ENCODE measurements at regions not wholly inside any gene's neighbourhood (a gene's known extent, or its start where the extent isn't known, plus 50 kb on each side); places are given as distances from the start of the nearest gene placed in this dataset.

DNA sequence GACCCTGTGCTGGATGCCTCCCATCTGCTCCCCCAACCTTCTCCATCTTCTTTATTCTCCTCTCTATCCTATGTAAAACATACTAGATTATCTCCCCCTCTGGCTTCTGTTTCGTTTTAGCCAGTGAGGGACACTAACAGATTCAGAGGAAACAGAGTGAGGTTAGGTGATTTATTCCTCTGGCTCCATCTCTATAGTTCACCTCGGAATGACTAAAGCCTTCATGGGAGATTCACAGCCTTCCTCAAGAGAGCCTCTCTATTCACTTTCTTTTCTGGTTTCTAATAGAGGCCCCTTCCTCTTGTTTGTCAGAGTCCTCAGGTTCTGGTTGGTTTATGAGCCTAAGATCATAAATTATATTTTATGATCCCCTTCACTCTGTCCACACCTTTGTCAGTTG is 633.1 kb upstream of the TYRP1 start:
- Histone ChIP-seq H3K27me3 (replicated peaks) (no peaks in the 10 kb centered on the region), H3K36me3 (replicated peaks) (no peaks in the 10 kb centered on the region), H3K27ac (no peak overlapping the region), H3K4me3 (ENCODE audit: low read depth, low read length) (no peak overlapping the region)
- TF ChIP-seq, protein P1, sequence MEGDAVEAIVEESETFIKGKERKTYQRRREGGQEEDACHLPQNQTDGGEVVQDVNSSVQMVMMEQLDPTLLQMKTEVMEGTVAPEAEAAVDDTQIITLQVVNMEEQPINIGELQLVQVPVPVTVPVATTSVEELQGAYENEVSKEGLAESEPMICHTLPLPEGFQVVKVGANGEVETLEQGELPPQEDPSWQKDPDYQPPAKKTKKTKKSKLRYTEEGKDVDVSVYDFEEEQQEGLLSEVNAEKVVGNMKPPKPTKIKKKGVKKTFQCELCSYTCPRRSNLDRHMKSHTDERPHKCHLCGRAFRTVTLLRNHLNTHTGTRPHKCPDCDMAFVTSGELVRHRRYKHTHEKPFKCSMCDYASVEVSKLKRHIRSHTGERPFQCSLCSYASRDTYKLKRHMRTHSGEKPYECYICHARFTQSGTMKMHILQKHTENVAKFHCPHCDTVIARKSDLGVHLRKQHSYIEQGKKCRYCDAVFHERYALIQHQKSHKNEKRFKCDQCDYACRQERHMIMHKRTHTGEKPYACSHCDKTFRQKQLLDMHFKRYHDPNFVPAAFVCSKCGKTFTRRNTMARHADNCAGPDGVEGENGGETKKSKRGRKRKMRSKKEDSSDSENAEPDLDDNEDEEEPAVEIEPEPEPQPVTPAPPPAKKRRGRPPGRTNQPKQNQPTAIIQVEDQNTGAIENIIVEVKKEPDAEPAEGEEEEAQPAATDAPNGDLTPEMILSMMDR (IDR thresholded peaks at IDR 0.05; ENCODE audit: low read depth, low read length, missing control alignments) = no peak
- no peak for DNase-seq
- in situ Hi-C loops (cut with HindIII; ENCODE audit: low pct_ligation_motif_present, low sequenced_read_pairs) = no loop called here

GRCh38 chr9:12060811-12061210 is 632.4 kb upstream of the TYRP1 start:
- TF ChIP-seq, protein P1 (IDR thresholded peaks at IDR 0.05; ENCODE audit: low read depth, low read length, missing control alignments) = no peak
- no peak for DNase-seq
- H3K27ac ChIP-seq = no peak overlapping the region
- no peaks in the 10 kb centered on the region for H3K27me3 ChIP-seq (replicated peaks)
- no peaks in the 10 kb centered on the region for H3K36me3 ChIP-seq (replicated peaks)
- in situ Hi-C loops (cut with HindIII; ENCODE audit: low pct_ligation_motif_present, low sequenced_read_pairs) = no loop called here
- H3K4me3 ChIP-seq (ENCODE audit: low read depth, low read length) = no peak overlapping the region

GRCh38 chr9:12065050-12065449 is 628.1 kb upstream of the TYRP1 start:
- H3K27ac ChIP-seq = no peak overlapping the region
- in situ Hi-C loops (cut with HindIII; ENCODE audit: low pct_ligation_motif_present, low sequenced_read_pairs) = no loop called here
- no peak overlapping the region for H3K4me3 ChIP-seq (ENCODE audit: low read depth, low read length)
- no peaks in the 10 kb centered on the region for H3K36me3 ChIP-seq (replicated peaks)
- TF ChIP-seq, protein P1 (IDR thresholded peaks at IDR 0.05; ENCODE audit: low read depth, low read length, missing control alignments) = no peak
- H3K27me3 ChIP-seq (replicated peaks) = no peaks in the 10 kb centered on the region
- no peak for DNase-seq

DNA sequence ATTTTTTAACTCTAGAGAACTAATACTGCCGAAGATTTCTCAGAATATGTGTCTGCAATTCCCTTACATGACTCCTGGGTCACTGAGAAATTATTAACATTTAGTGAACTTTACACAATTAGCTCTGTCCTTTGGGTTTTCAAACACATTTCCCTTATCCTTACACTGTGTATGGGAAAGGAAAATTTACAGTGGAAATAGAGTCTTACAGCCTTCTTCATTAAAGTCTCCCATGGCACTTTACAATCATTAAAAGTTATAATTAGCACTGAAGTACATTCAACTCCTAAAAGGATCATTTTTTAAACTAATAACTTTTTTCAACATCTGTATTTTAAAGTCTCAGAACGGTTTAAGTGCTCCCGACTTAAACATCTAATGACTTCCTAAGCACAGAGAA is 627.5 kb upstream of the TYRP1 start:
- TF ChIP-seq, protein P1 (IDR thresholded peaks at IDR 0.05; ENCODE audit: low read depth, low read length, missing control alignments) = no peak
- Histone ChIP-seq H3K4me3 (ENCODE audit: low read depth, low read length) (no peak overlapping the region), H3K36me3 (replicated peaks) (no peaks in the 10 kb centered on the region), H3K27me3 (replicated peaks) (no peaks in the 10 kb centered on the region), H3K27ac (no peak overlapping the region)
- DNase-seq = no peak
- in situ Hi-C loops (cut with HindIII; ENCODE audit: low pct_ligation_motif_present, low sequenced_read_pairs) = no loop called here

DNA sequence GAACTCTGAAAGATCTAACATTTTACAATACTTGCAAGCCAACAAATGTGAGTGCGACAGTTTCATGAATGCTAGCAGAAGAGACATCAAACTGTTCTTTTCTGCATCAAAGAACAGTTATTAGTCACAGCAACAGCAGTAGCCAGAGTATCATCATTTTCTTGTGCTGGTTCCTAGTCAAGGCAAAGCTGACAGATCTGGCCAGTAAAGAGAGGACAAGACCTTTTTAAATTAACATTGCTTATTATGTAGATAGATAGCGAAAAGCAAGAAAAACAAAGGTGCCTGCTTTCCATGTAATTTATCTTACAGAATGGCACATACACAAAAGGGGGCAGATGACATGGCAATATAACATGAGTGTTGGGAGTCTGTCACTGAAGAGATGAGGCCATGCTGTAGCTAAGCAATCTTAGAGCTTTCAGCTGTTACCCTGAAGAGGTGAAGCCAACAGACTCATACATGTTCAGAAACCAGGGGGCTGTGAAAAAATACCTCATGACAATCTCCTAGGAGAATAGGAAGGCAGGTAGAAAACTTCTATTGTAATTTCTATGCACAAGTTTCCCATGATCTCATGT is 626.6 kb upstream of the TYRP1 start:
- DNase-seq = no peak
- H3K36me3 ChIP-seq (replicated peaks) = no peaks in the 10 kb centered on the region
- in situ Hi-C loops (cut with HindIII; ENCODE audit: low pct_ligation_motif_present, low sequenced_read_pairs) = no loop called here
- H3K4me3 ChIP-seq (ENCODE audit: low read depth, low read length) = no peak overlapping the region
- TF ChIP-seq, protein P1 (IDR thresholded peaks at IDR 0.05; ENCODE audit: low read depth, low read length, missing control alignments) = no peak
- H3K27ac ChIP-seq = no peak overlapping the region
- no peaks in the 10 kb centered on the region for H3K27me3 ChIP-seq (replicated peaks)

GRCh38 chr9:12069366-12069765 is 623.8 kb upstream of the TYRP1 start:
- Histone ChIP-seq H3K4me3 (ENCODE audit: low read depth, low read length) (no peak overlapping the region), H3K27me3 (replicated peaks) (no peaks in the 10 kb centered on the region), H3K27ac (no peak overlapping the region), H3K36me3 (replicated peaks) (no peaks in the 10 kb centered on the region)
- in situ Hi-C loops (cut with HindIII; ENCODE audit: low pct_ligation_motif_present, low sequenced_read_pairs) = no loop called here
- no peak for DNase-seq
- TF ChIP-seq, protein P1 (IDR thresholded peaks at IDR 0.05; ENCODE audit: low read depth, low read length, missing control alignments) = no peak
